ENCODE measurements at regions not wholly inside any gene's neighbourhood (a gene's known extent, or its start where the extent isn't known, plus 50 kb on each side); places are given as distances from the start of the nearest gene placed in this dataset.

- H3K9me3 ChIP-seq, result no peaks in the 10 kb centered on the region
- intact Hi-C loops (cut with DNase I), result no loop called here
- no peak overlapping the region for H3K27ac ChIP-seq
- no peak for TF ChIP-seq CTCF (IDR thresholded peaks at IDR 0.05)
- no peaks in the 10 kb centered on the region for H3K4me1 ChIP-seq
- no peaks in the 10 kb centered on the region for H3K36me3 ChIP-seq
- H3K4me3 ChIP-seq, result no peak overlapping the region
- DNase-seq (no peak), ATAC-seq (no peak)
- no peaks in the 10 kb centered on the region for H3K27me3 ChIP-seq
These were observed 733.4 kb upstream of the B3GALT2 start for GRCh38 chr1:193919827-193920226.

GRCh38 chr1:193916452-193916851, 730.0 kb upstream of the B3GALT2 start:
- intact Hi-C loops (cut with DNase I), result no loop called here
- no peaks in the 10 kb centered on the region for H3K9me3 ChIP-seq
- no peak for DNase-seq
- no peaks in the 10 kb centered on the region for H3K36me3 ChIP-seq
- no peaks in the 10 kb centered on the region for H3K4me1 ChIP-seq
- TF ChIP-seq CTCF (IDR thresholded peaks at IDR 0.05), result no peak
- H3K27ac ChIP-seq, result no peak overlapping the region
- no peak for ATAC-seq
- H3K4me3 ChIP-seq, result no peak overlapping the region
- no peaks in the 10 kb centered on the region for H3K27me3 ChIP-seq

GRCh38 chr1:193914871-193915270, 728.5 kb upstream of the B3GALT2 start:
- Histone ChIP-seq H3K9me3 (no peaks in the 10 kb centered on the region), H3K4me3 (no peak overlapping the region), H3K4me1 (no peaks in the 10 kb centered on the region), H3K27ac (no peak overlapping the region), H3K27me3 (no peaks in the 10 kb centered on the region), H3K36me3 (no peaks in the 10 kb centered on the region)
- DNase-seq (no peak), ATAC-seq (no peak)
- no peak for TF ChIP-seq CTCF (IDR thresholded peaks at IDR 0.05)
- intact Hi-C loops (cut with DNase I), result no loop called here

GRCh38 chr1:193909406-193910082, 723.1 kb upstream of the B3GALT2 start:
- intact Hi-C loops (cut with DNase I), result no loop called here
- no peak overlapping the region for H3K4me3 ChIP-seq
- H3K27me3 ChIP-seq, result no peaks in the 10 kb centered on the region
- no peak for TF ChIP-seq CTCF (IDR thresholded peaks at IDR 0.05)
- no peak for ATAC-seq
- H3K36me3 ChIP-seq, result no peaks in the 10 kb centered on the region
- no peak overlapping the region for H3K27ac ChIP-seq
- no peaks in the 10 kb centered on the region for H3K9me3 ChIP-seq
- DNase-seq, result no peak
- H3K4me1 ChIP-seq, result no peaks in the 10 kb centered on the region

- DNase-seq (no peak), ATAC-seq (no peak)
- no peak overlapping the region for H3K27ac ChIP-seq
- no peaks in the 10 kb centered on the region for H3K36me3 ChIP-seq
- H3K4me3 ChIP-seq, result no peak overlapping the region
- no peaks in the 10 kb centered on the region for H3K27me3 ChIP-seq
- peaks cover 0 to 4% of the 10 kb centered on the region in 2 donors for H3K9me3 ChIP-seq
- TF ChIP-seq CTCF (IDR thresholded peaks at IDR 0.05), result no peak
- intact Hi-C loops (cut with DNase I), result no loop called here
- no peaks in the 10 kb centered on the region for H3K4me1 ChIP-seq
These were observed 719.1 kb upstream of the B3GALT2 start for GRCh38 chr1:193905288-193906085.

Data from left lung (tissue), 4 donors.